Erythroblast (primary cell): ENCODE measurements at regions not wholly inside any gene's neighbourhood (a gene's known extent, or its start where the extent isn't known, plus 50 kb on each side); places are given as distances from the start of the nearest gene placed in this dataset.

Source experiments
- GATA1 ChIP-seq: IDR thresholded peaks from 2 replicates; pipeline ENCODE4 v1.6.1; 2011; ENCODE audit warnings: low read depth, mild to moderate bottlenecking, control low read depth, low read length, moderate library complexity
- POLR2A ChIP-seq: IDR thresholded peaks from 2 replicates; pipeline ENCODE4 v1.6.1; 2011; ENCODE audit warnings: mild to moderate bottlenecking, low read length

GRCh38 chrY:8814143-8814542, 523.1 kb upstream of the TSPY4 start:
- TF ChIP-seq POLR2A (no peak), GATA1 (no peak)
